ENCODE measurements at regions not wholly inside any gene's neighbourhood (a gene's known extent, or its start where the extent isn't known, plus 50 kb on each side); places are given as distances from the start of the nearest gene placed in this dataset.

- Histone ChIP-seq H3K27me3 (ENCODE audit: control insufficient read depth, insufficient read depth, low read length) (no peaks in the 10 kb centered on the region), H3K9me3 (ENCODE audit: control insufficient read depth, insufficient read depth, low read length) (no peaks in the 10 kb centered on the region), H3K36me3 (ENCODE audit: control insufficient read depth, insufficient read depth, low read length) (no peaks in the 10 kb centered on the region), H3K4me1 (ENCODE audit: control insufficient read depth, insufficient read depth, low read length) (no peaks in the 10 kb centered on the region), H3K4me3 (ENCODE audit: low read depth, low read length) (no peak overlapping the region), H3K27ac (ENCODE audit: low read depth, low read length) (no peak overlapping the region), H3K9ac (ENCODE audit: low read depth, low read length) (no peak overlapping the region)
These were observed 366.9 kb upstream of the ZEB2 start for GRCh38 chr2:144886862-144887261.

GRCh38 chr2:144877893-144878292, 358.0 kb upstream of the ZEB2 start:
- H3K4me1 ChIP-seq (ENCODE audit: control insufficient read depth, insufficient read depth, low read length): peaks cover 8% of the 10 kb centered on the region
- H3K4me3 ChIP-seq (ENCODE audit: low read depth, low read length): no peak overlapping the region
- H3K9ac ChIP-seq (ENCODE audit: low read depth, low read length): no peak overlapping the region
- no peaks in the 10 kb centered on the region for H3K36me3 ChIP-seq (ENCODE audit: control insufficient read depth, insufficient read depth, low read length)
- H3K9me3 ChIP-seq (ENCODE audit: control insufficient read depth, insufficient read depth, low read length): no peaks in the 10 kb centered on the region
- no peaks in the 10 kb centered on the region for H3K27me3 ChIP-seq (ENCODE audit: control insufficient read depth, insufficient read depth, low read length)
- no peak overlapping the region for H3K27ac ChIP-seq (ENCODE audit: low read depth, low read length)

DNA sequence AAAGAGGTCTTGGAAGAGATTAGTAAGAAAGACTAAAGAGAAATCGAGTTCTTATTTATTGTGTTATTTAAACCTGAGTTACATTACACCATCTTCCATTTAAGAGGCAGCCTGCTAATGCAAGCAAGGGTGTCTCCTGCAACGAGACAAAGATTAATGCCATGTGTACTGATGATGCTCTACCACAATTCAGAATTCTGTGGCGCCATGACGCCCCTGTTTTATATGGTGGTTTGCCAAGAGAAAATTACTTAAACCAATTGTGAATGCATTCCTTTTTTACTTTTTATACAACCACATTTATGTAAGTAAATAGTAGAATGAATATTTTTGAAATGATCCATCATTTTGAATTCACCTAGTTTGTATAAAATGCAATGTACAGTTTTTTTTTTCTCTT, 356.1 kb upstream of the ZEB2 start:
- no peaks in the 10 kb centered on the region for H3K9me3 ChIP-seq (ENCODE audit: control insufficient read depth, insufficient read depth, low read length)
- no peak overlapping the region for H3K27ac ChIP-seq (ENCODE audit: low read depth, low read length)
- H3K4me3 ChIP-seq (ENCODE audit: low read depth, low read length): no peak overlapping the region
- no peak overlapping the region for H3K9ac ChIP-seq (ENCODE audit: low read depth, low read length)
- peaks cover 8% of the 10 kb centered on the region for H3K4me1 ChIP-seq (ENCODE audit: control insufficient read depth, insufficient read depth, low read length)
- no peaks in the 10 kb centered on the region for H3K27me3 ChIP-seq (ENCODE audit: control insufficient read depth, insufficient read depth, low read length)
- H3K36me3 ChIP-seq (ENCODE audit: control insufficient read depth, insufficient read depth, low read length): no peaks in the 10 kb centered on the region

GRCh38 chr2:144875290-144875969, 355.5 kb upstream of the ZEB2 start:
- H3K4me3 ChIP-seq (ENCODE audit: low read depth, low read length): no peak overlapping the region

DNA sequence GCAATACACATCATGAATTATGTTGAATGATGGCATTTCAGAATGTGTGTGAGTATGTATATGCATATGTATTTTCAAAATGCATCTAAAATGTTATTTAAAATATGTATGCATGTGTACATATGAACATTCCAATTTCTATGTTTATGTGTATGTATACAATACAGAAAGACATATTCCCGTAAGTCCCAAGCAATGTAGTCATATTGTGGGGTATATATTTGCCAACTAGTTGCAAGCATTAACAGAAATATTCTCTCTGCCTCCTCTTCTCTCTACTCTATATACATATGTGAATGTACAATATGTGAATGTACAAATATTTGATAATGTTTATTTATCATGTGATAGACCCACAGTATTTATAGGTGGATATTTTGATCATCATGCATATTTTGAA, 345.8 kb upstream of the ZEB2 start:
- Histone ChIP-seq H3K4me3 (ENCODE audit: low read depth, low read length) (no peak overlapping the region), H3K9ac (ENCODE audit: low read depth, low read length) (no peak overlapping the region), H3K9me3 (ENCODE audit: control insufficient read depth, insufficient read depth, low read length) (no peaks in the 10 kb centered on the region), H3K27ac (ENCODE audit: low read depth, low read length) (no peak overlapping the region), H3K27me3 (ENCODE audit: control insufficient read depth, insufficient read depth, low read length) (no peaks in the 10 kb centered on the region), H3K4me1 (ENCODE audit: control insufficient read depth, insufficient read depth, low read length) (no peaks in the 10 kb centered on the region), H3K36me3 (ENCODE audit: control insufficient read depth, insufficient read depth, low read length) (no peaks in the 10 kb centered on the region)

More at GRCh38 chr2:144875290-144875969, 355.5 kb upstream of the ZEB2 start:
- Histone ChIP-seq H3K9ac (ENCODE audit: low read depth, low read length) (no peak overlapping the region), H3K9me3 (ENCODE audit: control insufficient read depth, insufficient read depth, low read length) (no peaks in the 10 kb centered on the region), H3K27ac (ENCODE audit: low read depth, low read length) (no peak overlapping the region), H3K4me1 (ENCODE audit: control insufficient read depth, insufficient read depth, low read length) (peaks cover 8% of the 10 kb centered on the region), H3K27me3 (ENCODE audit: control insufficient read depth, insufficient read depth, low read length) (no peaks in the 10 kb centered on the region), H3K36me3 (ENCODE audit: control insufficient read depth, insufficient read depth, low read length) (no peaks in the 10 kb centered on the region)

DNA sequence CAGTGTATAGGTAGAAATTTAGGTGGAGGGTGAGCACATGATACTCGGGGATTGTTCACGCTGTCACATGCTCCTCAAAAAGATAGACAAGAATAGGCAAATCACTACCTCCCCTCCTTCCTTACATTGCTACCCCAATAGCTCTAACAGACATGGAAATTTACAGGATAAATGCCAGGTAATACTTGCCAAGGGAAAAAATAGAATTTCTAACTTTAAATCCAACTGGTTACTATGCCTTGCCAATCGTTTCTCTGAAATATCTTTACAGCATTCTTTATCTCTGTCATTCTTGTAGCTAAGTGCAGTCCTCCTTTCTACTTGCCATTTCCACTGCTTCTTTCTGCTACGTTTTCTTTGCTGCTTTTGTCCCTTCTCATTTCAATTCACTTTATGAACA, 339.8 kb upstream of the ZEB2 start:
- H3K4me3 ChIP-seq (ENCODE audit: low read depth, low read length): no peak overlapping the region
- H3K27ac ChIP-seq (ENCODE audit: low read depth, low read length): no peak overlapping the region
- H3K9ac ChIP-seq (ENCODE audit: low read depth, low read length): no peak overlapping the region
- no peaks in the 10 kb centered on the region for H3K4me1 ChIP-seq (ENCODE audit: control insufficient read depth, insufficient read depth, low read length)
- H3K36me3 ChIP-seq (ENCODE audit: control insufficient read depth, insufficient read depth, low read length): no peaks in the 10 kb centered on the region
- H3K27me3 ChIP-seq (ENCODE audit: control insufficient read depth, insufficient read depth, low read length): no peaks in the 10 kb centered on the region
- no peaks in the 10 kb centered on the region for H3K9me3 ChIP-seq (ENCODE audit: control insufficient read depth, insufficient read depth, low read length)

GRCh38 chr2:144858211-144858610, 338.3 kb upstream of the ZEB2 start:
- no peaks in the 10 kb centered on the region for H3K27me3 ChIP-seq (ENCODE audit: control insufficient read depth, insufficient read depth, low read length)
- no peaks in the 10 kb centered on the region for H3K4me1 ChIP-seq (ENCODE audit: control insufficient read depth, insufficient read depth, low read length)
- H3K9me3 ChIP-seq (ENCODE audit: control insufficient read depth, insufficient read depth, low read length): no peaks in the 10 kb centered on the region
- no peak overlapping the region for H3K4me3 ChIP-seq (ENCODE audit: low read depth, low read length)
- no peaks in the 10 kb centered on the region for H3K36me3 ChIP-seq (ENCODE audit: control insufficient read depth, insufficient read depth, low read length)
- H3K9ac ChIP-seq (ENCODE audit: low read depth, low read length): no peak overlapping the region
- H3K27ac ChIP-seq (ENCODE audit: low read depth, low read length): no peak overlapping the region

- Histone ChIP-seq H3K36me3 (ENCODE audit: control insufficient read depth, insufficient read depth, low read length) (no peaks in the 10 kb centered on the region), H3K27me3 (ENCODE audit: control insufficient read depth, insufficient read depth, low read length) (no peaks in the 10 kb centered on the region), H3K4me3 (ENCODE audit: low read depth, low read length) (no peak overlapping the region), H3K9ac (ENCODE audit: low read depth, low read length) (no peak overlapping the region), H3K27ac (ENCODE audit: low read depth, low read length) (no peak overlapping the region), H3K9me3 (ENCODE audit: control insufficient read depth, insufficient read depth, low read length) (no peaks in the 10 kb centered on the region), H3K4me1 (ENCODE audit: control insufficient read depth, insufficient read depth, low read length) (peaks cover 12% of the 10 kb centered on the region; the same call in 1 of the 2 replicates)
These were observed 334.7 kb upstream of the ZEB2 start for GRCh38 chr2:144854596-144854995.

DNA sequence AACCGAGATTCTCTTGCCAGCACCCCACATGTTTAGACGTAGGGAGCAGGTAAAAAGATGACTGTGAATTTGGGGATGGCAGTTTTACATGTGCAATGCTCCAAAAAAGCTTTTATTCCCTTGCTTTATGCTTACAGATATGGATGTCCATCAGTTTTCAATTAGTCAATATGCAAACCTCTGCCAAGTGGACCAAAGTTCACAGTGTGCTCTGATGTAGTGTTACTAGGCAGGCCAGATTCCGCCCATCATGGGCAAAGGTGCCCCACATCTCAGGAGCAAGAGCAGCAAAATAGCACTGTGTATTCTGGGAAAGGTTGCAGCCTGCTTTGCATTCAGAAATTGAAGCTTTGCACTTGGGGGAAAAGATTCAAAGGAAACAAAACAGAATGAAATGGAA, 329.7 kb upstream of the ZEB2 start:
- Histone ChIP-seq H3K9ac (ENCODE audit: low read depth, low read length) (no peak overlapping the region), H3K27me3 (ENCODE audit: control insufficient read depth, insufficient read depth, low read length) (no peaks in the 10 kb centered on the region), H3K27ac (ENCODE audit: low read depth, low read length) (no peak overlapping the region), H3K4me1 (ENCODE audit: control insufficient read depth, insufficient read depth, low read length) (peaks cover 14% of the 10 kb centered on the region; the same call in 1 of the 2 replicates), H3K36me3 (ENCODE audit: control insufficient read depth, insufficient read depth, low read length) (no peaks in the 10 kb centered on the region), H3K4me3 (ENCODE audit: low read depth, low read length) (no peak overlapping the region), H3K9me3 (ENCODE audit: control insufficient read depth, insufficient read depth, low read length) (no peaks in the 10 kb centered on the region)

GRCh38 chr2:144848423-144848822, 328.5 kb upstream of the ZEB2 start:
- H3K27ac ChIP-seq (ENCODE audit: low read depth, low read length): no peak overlapping the region
- no peak overlapping the region for H3K4me3 ChIP-seq (ENCODE audit: low read depth, low read length)
- no peaks in the 10 kb centered on the region for H3K36me3 ChIP-seq (ENCODE audit: control insufficient read depth, insufficient read depth, low read length)
- H3K4me1 ChIP-seq (ENCODE audit: control insufficient read depth, insufficient read depth, low read length): peaks cover 14% of the 10 kb centered on the region; the same call in 1 of the 2 replicates
- H3K9ac ChIP-seq (ENCODE audit: low read depth, low read length): no peak overlapping the region
- H3K27me3 ChIP-seq (ENCODE audit: control insufficient read depth, insufficient read depth, low read length): no peaks in the 10 kb centered on the region
- no peaks in the 10 kb centered on the region for H3K9me3 ChIP-seq (ENCODE audit: control insufficient read depth, insufficient read depth, low read length)

- Histone ChIP-seq H3K27ac (ENCODE audit: low read depth, low read length) (no peak overlapping the region), H3K27me3 (ENCODE audit: control insufficient read depth, insufficient read depth, low read length) (no peaks in the 10 kb centered on the region), H3K4me3 (ENCODE audit: low read depth, low read length) (no peak overlapping the region), H3K4me1 (ENCODE audit: control insufficient read depth, insufficient read depth, low read length) (peaks cover 14% of the 10 kb centered on the region; the same call in 1 of the 2 replicates), H3K9ac (ENCODE audit: low read depth, low read length) (no peak overlapping the region), H3K9me3 (ENCODE audit: control insufficient read depth, insufficient read depth, low read length) (no peaks in the 10 kb centered on the region), H3K36me3 (ENCODE audit: control insufficient read depth, insufficient read depth, low read length) (no peaks in the 10 kb centered on the region)
These were observed 327.6 kb upstream of the ZEB2 start for GRCh38 chr2:144847347-144848080.

Data from HUES48 (cell line).